T-cell (primary cell): ENCODE measurements at regions not wholly inside any gene's neighbourhood (a gene's known extent, or its start where the extent isn't known, plus 50 kb on each side); places are given as distances from the start of the nearest gene placed in this dataset.

ENCODE experiments used
- ATAC-seq, 4 experiments: fragments of 200-7000 bp in 3 of 4; fragments of 150-1000 bp in 1 of 4; cut with Tn5 transposase; replicated peaks in 1 of 4; 1 replicate in 3 of 4; 2 replicates in 1 of 4; pipeline ENCODE4 v1.10.0; 2021; ENCODE audit warnings: moderate library complexity in 3 of 4, mild to moderate bottlenecking in 2 of 4, moderate number of reproducible peaks in 1 of 4
- CTCF ChIA-PET, 2 donors: fragments of 300-600 bp; sonication (Branson Sonifier 250); formaldehyde crosslinking; loops; one replicate each; lab custom pipeline; 2022; ENCODE audit warnings: antibody characterized with exemption in 2 of 2; lab: Charles Lee
- POLR2A ChIA-PET, 2 donors: fragments of 300-600 bp; sonication (Branson Sonifier 250); formaldehyde crosslinking; loops; one replicate each; lab custom pipeline; 2022; ENCODE audit warnings: antibody characterized with exemption in 2 of 2; lab: Charles Lee
- DNase-seq, 35 experiments: peaks; one replicate each; pipeline versions ENCODE4 v3.0.0 to v3.0.0-alpha.2; 2013 to 2023
- H3K27ac ChIP-seq: one replicate; pipeline ENCODE4 v1.5.1; 2013; ENCODE audit warnings: low read length
- H3K27me3 ChIP-seq, 2 experiments: replicated peaks in 1 of 2; 1 replicate in 1 of 2; 2 replicates in 1 of 2; pipeline versions ENCODE4 v1.6.1 to v1.7.0; 2013; ENCODE audit warnings: low read length in 1 of 2, mixed read lengths in 1 of 2; ENCODE audit not compliant: control insufficient read depth in 2 of 2, insufficient read depth in 2 of 2; ENCODE audit errors: extremely low read depth in 1 of 2
- H3K36me3 ChIP-seq, 2 donors: 1 replicate in 1 of 2; 2 replicates in 1 of 2; pipeline versions ENCODE4 v1.6.1 to v1.7.0; 2013; ENCODE audit warnings: low read length in 1 of 2; ENCODE audit not compliant: control insufficient read depth in 2 of 2, insufficient read depth in 1 of 2; ENCODE audit errors: extremely low read depth in 1 of 2
- H3K4me1 ChIP-seq, 2 experiments: 1 replicate in 1 of 2; 2 replicates in 1 of 2; pipeline versions ENCODE4 v1.6.1 to v1.7.0; 2013; ENCODE audit warnings: low read length in 2 of 2, mixed read lengths in 1 of 2; ENCODE audit not compliant: insufficient read depth in 2 of 2, control insufficient read depth in 1 of 2; ENCODE audit errors: extremely low read depth in 1 of 2
- H3K4me3 ChIP-seq, 2 donors: 1 replicate in 1 of 2; 2 replicates in 1 of 2; pipeline versions ENCODE4 v1.5.1 to v1.7.0; 2013; ENCODE audit warnings: mild to moderate bottlenecking in 2 of 2, low read length in 1 of 2, moderate library complexity in 1 of 2; ENCODE audit not compliant: control insufficient read depth in 1 of 2; ENCODE audit errors: extremely low read depth in 1 of 2
- H3K9me3 ChIP-seq: 2 replicates; pipeline ENCODE4 v1.7.0; 2013
- H3K27ac Mint-ChIP-seq, 2 donors: one replicate each; pipeline ENCODE4 v1.8.0; 2020 to 2021; ENCODE audit warnings: mild to moderate bottlenecking in 2 of 2, mixed read lengths in 2 of 2
- H3K27me3 Mint-ChIP-seq, 2 donors: one replicate each; pipeline ENCODE4 v1.8.0; 2021 to 2022; ENCODE audit warnings: mixed read lengths in 2 of 2
- H3K36me3 Mint-ChIP-seq: one replicate; pipeline ENCODE4 v1.8.0; 2021; ENCODE audit warnings: mixed read lengths
- H3K4me1 Mint-ChIP-seq, 3 donors: one replicate each; pipeline ENCODE4 v1.8.0; 2020 to 2022; ENCODE audit warnings: mixed read lengths in 3 of 3, mild to moderate bottlenecking in 1 of 3
- H3K4me3 Mint-ChIP-seq, 3 donors: one replicate each; pipeline ENCODE4 v1.8.0; 2020 to 2022; ENCODE audit warnings: mild to moderate bottlenecking in 3 of 3, mixed read lengths in 3 of 3, moderate library complexity in 3 of 3
- H3K9me3 Mint-ChIP-seq, 3 donors: one replicate each; pipeline ENCODE4 v1.8.0; 2020 to 2022; ENCODE audit warnings: mixed read lengths in 3 of 3
- WGBS: methylation state at CpG from one replicate; pipeline ENCODE4 v1.1.5; 2013; ENCODE audit warnings: missing lambda C conversion rate; ENCODE audit not compliant: insufficient coverage; 5-methylcytosine and 5-hydroxymethylcytosine counted together

DNA sequence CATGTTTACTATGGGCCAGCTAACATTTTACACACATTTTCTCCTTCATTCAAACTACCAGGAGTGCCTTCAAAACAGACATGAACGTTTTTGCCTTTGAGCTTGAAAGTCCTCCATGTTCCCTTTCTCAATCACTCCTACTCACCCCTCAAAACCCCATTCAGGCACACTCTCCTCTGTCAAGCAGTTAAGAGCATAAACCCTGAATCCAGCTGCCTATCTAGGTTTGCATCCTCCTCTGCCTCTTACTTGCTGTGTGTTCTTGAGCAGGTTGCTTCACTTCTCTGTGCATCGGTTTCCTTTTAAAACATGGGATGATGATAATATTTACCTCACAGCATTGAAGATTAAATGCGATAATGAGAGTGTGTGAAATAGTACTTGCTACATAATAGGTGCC, 215.3 kb downstream of the HAPSTR1 start:
- 13% methylated on average over 1 of the region's 3 CpGs for WGBS
- no peak for DNase-seq
- CTCF ChIA-PET, result no interaction called here

DNA sequence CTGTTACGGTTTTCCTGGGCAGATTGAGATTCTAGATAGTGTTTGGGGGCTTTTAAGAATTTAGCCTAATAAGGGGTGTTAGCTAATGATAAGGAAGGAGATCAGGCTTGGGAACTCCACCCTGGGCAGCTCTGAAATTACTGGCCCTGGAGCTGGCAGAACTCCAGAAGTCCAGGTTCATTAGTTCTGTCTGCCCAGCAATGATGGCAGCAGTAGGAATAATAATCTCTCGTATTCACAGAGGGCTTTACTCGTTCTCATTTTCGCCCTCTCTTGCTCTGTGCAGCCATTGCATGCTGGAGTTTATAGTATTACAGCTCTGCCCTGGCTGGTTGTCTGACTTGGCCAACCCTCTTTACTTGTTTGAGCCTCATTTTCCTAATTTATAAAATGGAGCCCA, 216.0 kb downstream of the HAPSTR1 start:
- H3K4me3 Mint-ChIP-seq, result no peak overlapping the region
- Histone ChIP-seq H3K36me3 (no peaks in the 10 kb centered on the region), H3K4me3 (no peak overlapping the region), H3K27me3 (no peaks in the 10 kb centered on the region), H3K9me3 (no peaks in the 10 kb centered on the region), H3K27ac (no peak overlapping the region), H3K4me1 (no peaks in the 10 kb centered on the region)
- ATAC-seq (no peak), DNase-seq (no peak)
- H3K36me3 Mint-ChIP-seq, result no peaks in the 10 kb centered on the region
- peaks cover 0 to 20% (median 8%) of the 10 kb centered on the region in 3 donors for H3K9me3 Mint-ChIP-seq
- no peak overlapping the region for H3K27ac Mint-ChIP-seq
- no peaks in the 10 kb centered on the region for H3K4me1 Mint-ChIP-seq
- ChIA-PET CTCF (no interaction called here), POLR2A (no interaction called here)
- WGBS, result 43% methylated on average over 3 of the region's 4 CpGs
- H3K27me3 Mint-ChIP-seq, result peaks cover 0 to 6% of the 10 kb centered on the region in 2 donors

More for the DNA sequence above, 215.3 kb downstream of the HAPSTR1 start:
- Mint-ChIP-seq H3K27ac (no peak overlapping the region), H3K9me3 (peaks cover 0 to 16% (median 6%) of the 10 kb centered on the region in 3 donors), H3K4me1 (no peaks in the 10 kb centered on the region), H3K27me3 (peaks cover 2 to 6% of the 10 kb centered on the region in 2 donors), H3K36me3 (no peaks in the 10 kb centered on the region), H3K4me3 (no peak overlapping the region)
- Histone ChIP-seq H3K27me3 (no peaks in the 10 kb centered on the region), H3K9me3 (no peaks in the 10 kb centered on the region), H3K4me3 (no peak overlapping the region), H3K27ac (no peak overlapping the region), H3K4me1 (no peaks in the 10 kb centered on the region), H3K36me3 (no peaks in the 10 kb centered on the region)
- no peak for ATAC-seq
- POLR2A ChIA-PET, result no interaction called here

DNA sequence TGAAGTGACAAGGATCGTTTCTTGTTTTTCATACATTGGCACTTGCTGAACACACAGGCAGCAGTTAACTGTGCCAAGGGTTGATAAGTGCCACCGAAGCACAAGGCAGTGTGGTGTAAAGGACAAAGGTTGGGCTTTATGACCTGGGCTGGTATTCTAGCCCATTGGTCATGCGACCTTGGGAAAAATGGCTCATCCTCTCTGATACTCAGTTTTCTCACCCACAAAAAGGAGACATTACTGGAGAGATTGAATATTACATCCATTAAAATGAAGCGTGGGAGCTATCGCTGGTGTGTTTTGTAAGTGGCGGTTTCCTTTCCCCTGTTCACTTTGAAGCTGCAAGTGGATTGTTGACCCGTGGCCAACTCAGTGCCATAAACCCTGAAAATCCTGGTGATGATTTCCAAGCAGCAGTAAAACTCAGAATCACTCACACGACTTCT, 216.9 kb downstream of the HAPSTR1 start:
- H3K36me3 ChIP-seq, result no peaks in the 10 kb centered on the region
- Mint-ChIP-seq H3K27ac (no peak overlapping the region), H3K9me3 (peaks cover 0 to 20% (median 4%) of the 10 kb centered on the region in 3 donors), H3K4me3 (no peak overlapping the region), H3K27me3 (peaks cover 0 to 6% of the 10 kb centered on the region in 2 donors), H3K4me1 (no peaks in the 10 kb centered on the region), H3K36me3 (no peaks in the 10 kb centered on the region)
- ATAC-seq, result no peak
- no peak overlapping the region for H3K27ac ChIP-seq
- no peak for DNase-seq
- ChIA-PET CTCF (no interaction called here), POLR2A (no interaction called here)
- 27% methylated on average over 3 of the region's 8 CpGs for WGBS
- H3K27me3 ChIP-seq, result no peaks in the 10 kb centered on the region
- no peak overlapping the region for H3K4me3 ChIP-seq
- H3K9me3 ChIP-seq, result no peaks in the 10 kb centered on the region
- H3K4me1 ChIP-seq, result no peaks in the 10 kb centered on the region

DNA sequence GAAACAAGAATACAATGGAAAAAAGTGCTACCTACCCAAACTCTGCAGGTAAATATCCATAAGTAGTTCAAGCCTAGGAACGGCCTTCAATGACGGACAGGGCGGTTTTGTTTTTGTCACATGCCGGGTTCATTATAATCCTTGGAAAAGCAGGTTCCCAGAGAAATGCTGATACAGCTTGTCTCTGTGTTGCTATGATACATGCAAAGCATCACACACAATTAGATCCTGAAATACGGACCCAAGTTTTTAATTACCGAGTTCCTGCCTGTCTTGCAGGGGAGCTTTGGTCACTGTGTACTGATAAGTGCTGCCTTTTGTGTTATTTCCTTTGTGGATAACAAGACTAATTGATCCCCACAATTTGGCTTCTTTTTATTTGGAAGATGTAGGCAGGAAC, 217.4 kb downstream of the HAPSTR1 start:
- CTCF ChIA-PET, result no interaction called here
- no peak for ATAC-seq

DNA sequence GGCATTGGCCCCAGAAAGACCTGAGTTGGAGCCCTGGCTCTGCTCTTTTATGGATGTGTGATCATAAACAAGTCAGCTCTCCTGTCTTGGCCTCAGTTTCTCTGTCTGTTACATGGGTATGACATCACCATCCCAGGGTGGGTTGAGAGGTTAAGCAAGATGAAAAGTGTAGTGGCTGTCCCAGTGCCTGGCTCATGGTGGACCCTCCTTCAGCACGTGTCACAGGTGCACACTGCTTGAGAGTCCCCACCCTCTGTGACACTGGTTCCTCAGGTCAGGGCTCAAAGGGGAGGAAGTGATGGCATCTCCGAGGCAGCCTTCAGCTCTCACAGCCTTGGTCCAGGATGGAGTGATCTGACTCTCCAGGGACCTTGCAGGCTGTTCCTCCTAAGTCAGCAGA, 218.4 kb downstream of the HAPSTR1 start:
- Mint-ChIP-seq H3K27me3 (peaks cover 0 to 6% of the 10 kb centered on the region in 2 donors), H3K27ac (no peak overlapping the region), H3K9me3 (peaks cover 0 to 23% (median 10%) of the 10 kb centered on the region in 3 donors), H3K36me3 (no peaks in the 10 kb centered on the region), H3K4me1 (no peaks in the 10 kb centered on the region), H3K4me3 (no peak overlapping the region)
- WGBS, result 60% methylated on average over 1 of the region's 2 CpGs
- Histone ChIP-seq H3K9me3 (no peaks in the 10 kb centered on the region), H3K27ac (no peak overlapping the region), H3K4me1 (no peaks in the 10 kb centered on the region), H3K27me3 (no peaks in the 10 kb centered on the region), H3K36me3 (no peaks in the 10 kb centered on the region), H3K4me3 (no peak overlapping the region)
- ChIA-PET CTCF (no interaction called here), POLR2A (no interaction called here)
- no peak for ATAC-seq
- no peak for DNase-seq

More for the DNA sequence above, 217.4 kb downstream of the HAPSTR1 start:
- Mint-ChIP-seq H3K4me1 (no peaks in the 10 kb centered on the region), H3K9me3 (peaks cover 0 to 20% (median 4%) of the 10 kb centered on the region in 3 donors), H3K4me3 (no peak overlapping the region), H3K36me3 (no peaks in the 10 kb centered on the region), H3K27ac (no peak overlapping the region), H3K27me3 (peaks cover 0 to 6% of the 10 kb centered on the region in 2 donors)
- POLR2A ChIA-PET, result no interaction called here
- no peak for DNase-seq
- H3K27ac ChIP-seq, result no peak overlapping the region
- 96% methylated on average over 4 of the region's 6 CpGs for WGBS
- no peaks in the 10 kb centered on the region for H3K9me3 ChIP-seq
- H3K36me3 ChIP-seq, result no peaks in the 10 kb centered on the region
- H3K4me3 ChIP-seq, result no peak overlapping the region
- H3K27me3 ChIP-seq, result no peaks in the 10 kb centered on the region
- H3K4me1 ChIP-seq, result no peaks in the 10 kb centered on the region

DNA sequence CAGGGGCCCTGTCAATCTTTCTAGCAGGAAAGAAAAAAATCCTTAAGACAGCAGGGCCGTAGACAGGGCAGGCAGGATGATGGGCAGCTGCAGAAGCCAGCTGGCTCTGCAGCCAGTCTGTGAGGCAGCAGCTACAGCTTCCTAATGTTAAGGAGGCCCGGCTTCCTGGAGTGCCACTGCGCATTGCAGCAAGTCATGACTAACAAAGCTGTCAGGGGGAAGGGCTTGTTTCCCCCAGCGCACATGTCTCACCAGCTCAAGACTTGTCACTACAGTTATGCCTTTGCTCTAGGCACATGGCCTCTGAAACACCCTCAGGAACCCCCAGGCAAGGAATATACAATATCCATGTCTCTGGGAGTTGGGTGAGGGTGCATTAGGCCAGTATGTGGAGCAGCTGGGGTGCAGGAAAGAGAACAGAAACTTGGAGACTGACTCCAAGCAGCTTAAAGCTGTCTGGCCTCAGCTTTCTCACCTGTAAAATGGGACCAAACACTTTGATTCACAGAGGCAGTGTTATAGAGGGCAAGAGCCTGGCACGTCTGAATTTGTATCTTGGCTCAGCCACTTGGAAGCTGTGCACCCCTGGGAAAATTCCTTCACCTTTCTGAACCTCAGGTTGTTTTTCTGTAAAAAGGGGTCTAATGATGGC, 220.0 kb downstream of the HAPSTR1 start:
- H3K4me1 ChIP-seq, result no peaks in the 10 kb centered on the region
- H3K4me3 ChIP-seq, result no peak overlapping the region
- H3K27me3 ChIP-seq, result no peaks in the 10 kb centered on the region
- WGBS, result 12% methylated on average over 3 of the region's 5 CpGs
- no peak overlapping the region for H3K27ac ChIP-seq
- CTCF ChIA-PET, result no interaction called here
- Mint-ChIP-seq H3K4me1 (no peaks in the 10 kb centered on the region), H3K27me3 (peaks cover 0 to 6% of the 10 kb centered on the region in 2 donors), H3K4me3 (no peak overlapping the region), H3K9me3 (peaks cover 0 to 23% (median 18%) of the 10 kb centered on the region in 3 donors), H3K36me3 (no peaks in the 10 kb centered on the region), H3K27ac (no peak overlapping the region)
- ATAC-seq (no peak), DNase-seq (no peak)
- no peaks in the 10 kb centered on the region for H3K9me3 ChIP-seq
- no peaks in the 10 kb centered on the region for H3K36me3 ChIP-seq
- POLR2A ChIA-PET, result no interaction called here
